Transverse colon (tissue), 4 donors: ENCODE measurements at regions not wholly inside any gene's neighbourhood (a gene's known extent, or its start where the extent isn't known, plus 50 kb on each side); places are given as distances from the start of the nearest gene placed in this dataset.

Experiments
- DNase-seq: peaks from one replicate; pipeline ENCODE4 v3.0.0-alpha.2; 2019
- H3K27ac ChIP-seq, 4 donors: fragments of 200-600 bp; sonication (generic); 2 replicates each; pipeline ENCODE4 v1.5.1; 2016 to 2018; ENCODE audit warnings: inconsistent platforms in 4 of 4
- H3K27me3 ChIP-seq: fragments of 200-600 bp; sonication (generic); 2 replicates; pipeline ENCODE4 v1.5.1; 2017; ENCODE audit warnings: inconsistent platforms
- H3K36me3 ChIP-seq, 4 donors: fragments of 200-600 bp; sonication (generic); 2 replicates each; pipeline ENCODE4 v1.5.1; 2017 to 2019; ENCODE audit warnings: inconsistent platforms in 4 of 4
- H3K4me1 ChIP-seq, 4 donors: fragments of 200-600 bp; sonication (generic); 2 replicates each; pipeline ENCODE4 v1.5.1; 2017 to 2020; ENCODE audit warnings: inconsistent platforms in 4 of 4
- H3K4me3 ChIP-seq, 4 donors: fragments of 200-600 bp; sonication (generic); 1 replicate in 1 of 4; 2 replicates in 3 of 4; pipeline versions ENCODE4 v1.5.1 to v1.6.1; 2017 to 2019; ENCODE audit warnings: inconsistent platforms in 4 of 4
- H3K9me3 ChIP-seq, 2 donors: fragments of 200-600 bp; sonication (generic); 2 replicates each; pipeline ENCODE4 v1.5.1; 2017 to 2019; ENCODE audit warnings: inconsistent platforms in 2 of 2
- CTCF ChIP-seq, 5 experiments: fragments of 200-600 bp in 3 of 5; fragments of 450-650 bp in 2 of 5; sonication (generic) in 3 of 5; IDR thresholded peaks; 1 replicate in 2 of 5; 2 replicates in 3 of 5; pipeline ENCODE4 v1.5.1; 2016 to 2017; ENCODE audit warnings: antibody characterized with exemption in 5 of 5, inconsistent platforms in 3 of 5, mild to moderate bottlenecking in 2 of 5, moderate library complexity in 1 of 5
- EP300 ChIP-seq: sonication (generic); formaldehyde crosslinking; IDR thresholded peaks from one replicate; pipeline ENCODE4 v1.6.1; 2017; ENCODE audit warnings: antibody characterized with exemption, low read depth
- POLR2A ChIP-seq: fragments of 450-650 bp; IDR thresholded peaks from one replicate; pipeline ENCODE4 v1.6.1; 2016; ENCODE audit warnings: antibody characterized with exemption, mild to moderate bottlenecking, moderate library complexity
- POLR2AphosphoS5 ChIP-seq, 3 donors: sonication (generic); formaldehyde crosslinking; IDR thresholded peaks; one replicate each; pipeline ENCODE4 v1.6.1; 2016; ENCODE audit warnings: antibody characterized with exemption in 3 of 3
- WGBS, 2 donors: methylation state at CpG; one replicate each; pipeline ENCODE4 v1.1.5; 2018; ENCODE audit warnings: low coverage in 1 of 2; 5-methylcytosine and 5-hydroxymethylcytosine counted together
- in situ Hi-C, 4 donors: fragments of 200-750 bp; cut with MboI; loops; one replicate each; pipeline versions ENCODE4 v1.15.0 to v1.15.1; 2017; ENCODE audit warnings: low sequenced_read_pairs in 3 of 4, low pct_ligation_motif_present in 1 of 4, low pct_unique_long_range_greater_than_20kb in 1 of 4
- intact Hi-C: fragments of 100-400 bp; cut with DNase I; formaldehyde crosslinking; loops from one replicate; pipeline ENCODE4 v1.15.1; 2023; ENCODE audit warnings: low total_unique reads

GRCh38 chr2:12202313-12203075 lies 456.1 kb downstream of the LPIN1 start:
- intact Hi-C loops = no loop called here
- Histone ChIP-seq H3K9me3 (no peaks in the 10 kb centered on the region), H3K4me1 (no peaks in the 10 kb centered on the region), H3K4me3 (no peak overlapping the region), H3K27ac (no peak overlapping the region), H3K27me3 (no peaks in the 10 kb centered on the region), H3K36me3 (no peaks in the 10 kb centered on the region)
- no peak for TF ChIP-seq POLR2A
- TF ChIP-seq EP300 = no peak
- no peak for TF ChIP-seq CTCF (IDR thresholded peaks at IDR 0.05)
- TF ChIP-seq POLR2AphosphoS5 (IDR thresholded peaks at IDR 0.05) = no peak
- no peak for DNase-seq
- 61 to 69% methylated on average over 7 to 12 of the region's 12 CpGs for WGBS, 2 donors
- in situ Hi-C loops = no loop called here

- WGBS, 2 donors = 66 to 83% methylated on average over 2 of the region's 2 CpGs
Observed at GRCh38 chr2:12203528-12203927, 457.1 kb downstream of the LPIN1 start.

GRCh38 chr2:12205086-12205485 lies 458.7 kb downstream of the LPIN1 start:
- in situ Hi-C loops = no loop called here
- TF ChIP-seq POLR2AphosphoS5 (IDR thresholded peaks at IDR 0.05) = no peak
- no peak for TF ChIP-seq CTCF (IDR thresholded peaks at IDR 0.05)
- TF ChIP-seq EP300 = no peak
- TF ChIP-seq POLR2A = no peak
- no peak overlapping the region for H3K4me3 ChIP-seq
- H3K36me3 ChIP-seq = no peaks in the 10 kb centered on the region
- no peaks in the 10 kb centered on the region for H3K27me3 ChIP-seq
- H3K4me1 ChIP-seq = no peaks in the 10 kb centered on the region
- intact Hi-C loops = no loop called here
- H3K27ac ChIP-seq = no peak overlapping the region
- H3K9me3 ChIP-seq = no peaks in the 10 kb centered on the region
- no peak for DNase-seq
- 60 to 70% methylated on average over 1 to 3 of the region's 3 CpGs for WGBS, 2 donors

More at GRCh38 chr2:12203528-12203927, 457.1 kb downstream of the LPIN1 start:
- no peak for TF ChIP-seq POLR2AphosphoS5 (IDR thresholded peaks at IDR 0.05)
- TF ChIP-seq POLR2A = no peak
- TF ChIP-seq EP300 = no peak
- TF ChIP-seq CTCF (IDR thresholded peaks at IDR 0.05) = no peak
- no peaks in the 10 kb centered on the region for H3K36me3 ChIP-seq
- H3K27me3 ChIP-seq = no peaks in the 10 kb centered on the region
- in situ Hi-C loops (no loop called here), intact Hi-C loops (no loop called here)
- no peak for DNase-seq
- no peak overlapping the region for H3K4me3 ChIP-seq
- H3K9me3 ChIP-seq = no peaks in the 10 kb centered on the region
- no peaks in the 10 kb centered on the region for H3K4me1 ChIP-seq
- H3K27ac ChIP-seq = no peak overlapping the region

- TF ChIP-seq POLR2A (no peak), EP300 (no peak), CTCF (IDR thresholded peaks at IDR 0.05) (no peak), POLR2AphosphoS5 (IDR thresholded peaks at IDR 0.05) (no peak)
- no peaks in the 10 kb centered on the region for H3K36me3 ChIP-seq
- intact Hi-C loops = no loop called here
Observed at GRCh38 chr2:12207491-12207890, 461.1 kb downstream of the LPIN1 start.

More at GRCh38 chr2:12207491-12207890, 461.1 kb downstream of the LPIN1 start:
- no peaks in the 10 kb centered on the region for H3K27me3 ChIP-seq
- in situ Hi-C loops = no loop called here
- no peaks in the 10 kb centered on the region for H3K4me1 ChIP-seq
- H3K9me3 ChIP-seq = no peaks in the 10 kb centered on the region
- H3K4me3 ChIP-seq = no peak overlapping the region
- no peak for DNase-seq
- WGBS, 2 donors = 58 to 64% methylated on average over 1 of the region's 1 CpG
- no peak overlapping the region for H3K27ac ChIP-seq
